ENCODE measurements at regions not wholly inside any gene's neighbourhood (a gene's known extent, or its start where the extent isn't known, plus 50 kb on each side); places are given as distances from the start of the nearest gene placed in this dataset.

DNA sequence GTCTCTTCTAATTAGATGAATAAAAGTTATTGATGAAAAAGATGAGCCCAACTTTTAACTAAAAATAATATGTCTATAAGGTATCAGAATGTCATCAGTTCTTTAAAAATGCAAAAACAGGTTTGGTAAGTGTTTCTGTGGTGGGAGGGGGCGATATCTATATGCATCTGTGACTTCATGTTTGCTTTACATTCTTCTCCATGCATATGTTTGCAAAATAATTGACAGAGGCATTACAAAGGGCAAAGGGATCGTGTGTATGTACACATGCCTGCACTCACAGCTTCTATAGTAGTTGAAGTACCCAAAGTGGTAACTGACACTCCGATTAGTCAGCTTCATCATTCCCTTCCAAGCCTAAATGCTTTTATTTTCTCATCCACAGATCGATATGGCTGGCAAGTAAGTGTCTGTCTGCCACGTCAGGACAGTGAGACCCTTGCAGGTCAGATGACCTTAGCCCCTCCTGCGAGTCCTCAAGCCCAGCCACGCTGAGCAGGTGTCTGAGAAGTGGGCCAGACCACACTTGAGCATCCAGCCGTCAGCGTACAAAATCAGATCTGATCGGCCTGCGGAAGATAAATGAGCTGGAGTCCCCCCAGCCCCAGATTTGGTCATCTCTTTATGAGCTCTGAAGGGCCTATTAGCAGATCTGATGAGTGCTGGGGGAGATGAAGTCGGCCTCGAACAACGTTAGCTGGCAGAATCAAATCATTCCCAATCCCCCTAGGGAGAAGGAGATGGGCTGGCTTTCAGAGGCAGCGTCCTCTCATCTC lies 369.1 kb downstream of the MAFB start:
- DNase-seq (ENCODE audit: low spot score): no peak

DNA sequence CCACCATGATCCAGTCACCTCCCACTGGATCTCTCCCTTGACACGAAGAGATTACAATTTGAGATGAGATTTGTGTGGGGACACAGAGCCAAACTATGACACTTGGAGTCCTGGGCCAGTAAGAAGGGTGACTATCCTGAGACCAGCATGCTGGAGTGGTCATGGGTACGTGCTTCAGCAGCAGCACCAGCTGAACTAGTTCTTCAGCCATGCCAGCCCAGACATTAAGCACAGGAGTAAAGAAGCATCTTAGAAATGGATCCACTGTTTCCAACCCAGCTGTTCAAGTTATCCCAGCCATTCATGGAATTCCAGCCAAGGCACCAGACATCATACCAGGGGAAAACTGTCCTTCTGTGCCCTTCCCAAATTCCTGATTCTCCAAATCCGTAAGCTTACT lies 370.0 kb downstream of the MAFB start:
- no peak for DNase-seq (ENCODE audit: low spot score)

DNA sequence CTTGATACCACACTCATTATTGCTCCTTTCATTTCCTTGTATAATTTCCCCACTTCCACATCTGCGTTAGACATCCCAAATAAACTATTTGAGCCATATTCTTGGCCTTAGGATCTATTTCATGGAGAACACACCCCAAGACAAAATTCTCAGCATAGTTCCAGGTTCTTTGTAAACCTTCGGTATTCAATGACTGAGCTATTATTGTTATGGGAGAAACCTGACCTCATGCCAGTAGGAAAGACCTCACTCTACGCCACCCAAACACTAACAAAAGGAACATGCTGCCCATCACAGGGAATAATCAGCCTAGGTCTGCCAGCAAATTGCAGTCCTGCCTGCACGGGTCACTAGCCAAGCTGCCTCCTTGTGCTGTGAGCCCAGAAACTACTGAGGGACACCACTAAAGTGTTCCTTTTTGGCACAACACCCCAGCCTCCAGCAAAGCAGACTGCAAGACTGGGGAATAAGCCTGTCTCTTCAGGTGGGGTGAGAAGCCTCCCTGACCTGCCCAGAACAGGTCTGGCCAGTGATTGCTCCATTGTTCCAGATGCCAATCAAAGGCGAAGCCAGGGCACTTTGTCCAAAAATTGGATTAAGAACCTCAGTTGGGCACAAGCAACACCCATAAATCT lies 371.8 kb downstream of the MAFB start:
- no peak for DNase-seq (ENCODE audit: low spot score)

DNA sequence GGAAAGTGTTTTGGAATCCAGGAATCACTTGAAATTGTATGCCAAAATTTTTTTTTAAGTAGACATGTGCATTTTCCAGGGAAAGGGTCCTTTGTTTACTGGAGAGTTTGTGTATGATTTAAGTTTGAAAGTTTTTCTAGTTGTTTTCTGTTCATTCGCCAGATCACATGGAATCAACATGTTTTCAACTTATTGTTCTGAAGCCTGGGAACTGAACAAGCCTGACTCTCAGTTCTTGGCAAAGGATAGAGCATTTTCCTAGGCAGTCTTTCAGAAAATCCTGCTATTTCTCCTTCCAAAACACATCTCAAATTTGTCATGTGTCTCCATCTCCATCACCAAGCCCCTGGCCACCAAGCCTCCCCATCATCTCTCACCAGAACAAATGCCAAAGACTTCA lies 374.8 kb downstream of the MAFB start:
- no peak for DNase-seq (ENCODE audit: low spot score)

DNA sequence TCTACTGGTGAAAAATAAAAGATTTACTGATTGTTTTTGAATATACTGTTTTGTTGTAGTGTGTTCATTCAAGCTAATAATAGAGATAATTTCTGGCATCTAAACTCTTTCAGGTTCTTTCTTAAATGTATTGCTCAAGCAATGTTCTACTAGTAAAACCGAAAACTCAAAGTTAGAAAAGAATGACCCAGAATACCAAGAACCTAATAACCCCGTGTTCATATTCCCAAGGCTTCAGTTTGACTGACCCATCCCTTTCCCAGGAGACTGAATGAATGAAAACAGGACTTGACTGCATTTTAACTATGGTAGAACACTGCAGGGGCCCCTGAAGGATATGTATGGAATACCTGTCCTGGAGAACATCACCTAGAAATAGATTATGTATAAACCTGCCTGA lies 375.3 kb downstream of the MAFB start:
- DNase-seq (ENCODE audit: low spot score): no peak

DNA sequence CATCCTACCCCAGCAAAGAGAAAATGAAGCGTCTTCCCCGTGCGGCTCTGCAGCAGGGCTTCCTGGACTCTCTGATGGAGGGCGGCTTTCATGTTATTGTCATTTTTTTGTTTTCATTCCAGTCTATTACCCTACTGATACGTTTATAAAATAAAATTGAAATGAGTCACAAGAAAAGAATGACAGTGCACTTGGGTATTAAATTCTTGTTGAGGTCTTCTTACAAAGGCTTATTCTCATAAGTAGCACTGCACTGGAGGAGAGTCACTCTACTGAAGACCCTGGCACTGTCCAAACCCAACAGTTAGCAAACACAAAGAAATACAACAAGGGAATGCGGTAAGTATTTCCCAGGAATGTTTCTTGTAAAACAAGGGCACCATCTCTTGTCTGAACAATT lies 379.3 kb downstream of the MAFB start:
- DNase-seq (ENCODE audit: low spot score): no peak

DNA sequence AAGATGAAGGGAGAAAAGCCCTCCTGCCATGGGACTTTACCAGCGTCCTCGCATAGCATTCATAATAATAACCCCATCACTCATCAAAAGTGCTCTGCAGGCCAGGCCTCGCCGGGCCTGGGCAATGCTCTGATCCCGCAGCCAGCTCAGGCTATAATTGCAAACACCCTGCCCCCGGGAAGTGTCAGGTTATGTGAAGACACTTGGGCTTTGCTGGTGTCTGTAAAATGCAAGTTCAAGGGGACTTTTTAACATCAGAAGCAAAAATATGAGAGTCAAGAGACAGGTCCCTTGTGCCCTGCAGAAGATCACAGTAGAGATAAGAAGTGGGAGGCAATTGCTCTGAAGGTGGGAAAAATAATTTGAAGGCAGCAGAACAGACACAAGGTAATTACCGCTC lies 381.0 kb downstream of the MAFB start:
- no peak for DNase-seq (ENCODE audit: low spot score)

DNA sequence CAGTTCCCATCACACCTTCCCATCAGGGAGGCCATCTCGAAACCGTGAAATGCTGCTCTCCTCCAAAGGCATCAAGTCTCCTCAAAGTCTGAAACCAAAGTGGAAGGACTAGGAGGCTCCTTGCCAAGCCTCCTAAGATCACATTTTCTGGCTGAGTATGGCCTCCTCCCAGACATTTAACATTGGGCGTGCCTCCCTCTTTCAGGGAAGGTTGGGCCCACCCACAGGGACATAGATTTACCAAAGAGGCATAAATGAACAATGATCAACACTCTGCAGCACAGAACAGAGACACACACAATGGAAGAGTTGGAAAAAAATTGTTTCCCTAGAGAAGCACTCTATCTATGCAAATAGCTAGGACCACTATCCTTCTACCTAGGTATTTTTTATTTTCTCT lies 381.8 kb downstream of the MAFB start:
- DNase-seq (ENCODE audit: low spot score): no peak

DNA sequence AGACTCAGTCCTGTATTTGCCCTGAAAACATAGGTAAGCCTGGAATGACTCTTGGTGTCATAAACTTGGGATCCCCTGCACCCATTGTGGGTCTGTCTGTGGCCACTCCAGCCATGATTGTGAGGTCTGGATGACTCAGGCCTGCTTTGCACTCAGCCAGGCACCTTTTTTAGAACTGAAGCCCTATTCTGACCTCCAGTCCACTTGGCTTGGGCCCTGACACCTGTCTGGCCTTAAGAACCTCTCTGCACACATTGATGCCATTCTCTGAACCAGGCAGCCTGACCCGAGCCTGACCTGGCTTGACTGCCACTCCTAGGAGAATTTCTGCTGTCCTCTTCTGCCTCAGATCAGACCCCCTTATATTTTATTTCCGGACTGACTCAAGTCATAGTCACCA lies 383.7 kb downstream of the MAFB start:
- DNase-seq (ENCODE audit: low spot score): no peak

DNA sequence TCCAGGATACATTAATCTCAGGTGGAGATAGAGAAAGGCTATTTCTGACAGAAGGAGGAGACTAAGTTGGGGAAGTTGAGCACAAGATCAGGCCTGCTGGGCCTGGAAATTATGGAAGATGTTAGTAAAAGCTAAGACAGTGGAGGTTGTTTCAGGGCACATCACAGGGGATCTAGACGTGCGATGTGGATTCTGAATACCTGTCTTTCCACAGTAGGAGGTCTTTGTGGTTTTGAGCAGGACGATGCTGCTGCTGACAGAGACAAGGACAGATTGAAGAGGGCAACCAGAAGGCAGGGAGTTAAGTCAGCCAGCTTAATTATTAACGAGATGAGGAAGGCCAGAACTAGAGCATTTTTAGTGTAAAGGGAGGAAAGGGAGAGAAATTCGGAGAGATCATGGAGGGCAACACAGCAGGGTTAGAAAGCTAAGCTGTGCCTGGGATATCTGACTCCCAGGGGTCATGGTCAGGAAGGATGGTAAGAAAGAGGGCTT lies 384.9 kb downstream of the MAFB start:
- DNase-seq (ENCODE audit: low spot score): no peak

DNA sequence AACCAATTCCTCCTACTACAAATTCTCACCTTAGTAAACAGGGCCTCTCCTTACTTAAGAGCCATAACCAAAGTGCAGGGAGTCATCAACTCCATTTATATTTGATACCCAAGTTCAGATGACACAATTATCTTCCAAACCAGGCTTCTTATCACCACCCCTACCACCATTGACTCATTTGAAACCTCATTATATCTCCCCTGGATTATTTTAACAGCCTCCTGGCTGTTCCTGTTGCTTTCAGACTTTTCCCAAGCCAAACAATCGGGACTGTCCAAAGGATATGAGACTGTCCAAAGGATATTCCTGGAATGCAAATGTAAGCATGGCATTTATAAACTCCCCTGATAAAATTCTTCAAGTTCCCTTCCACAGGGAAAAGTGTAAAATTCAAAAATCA lies 394.3 kb downstream of the MAFB start:
- no peak for DNase-seq (ENCODE audit: low spot score)

DNA sequence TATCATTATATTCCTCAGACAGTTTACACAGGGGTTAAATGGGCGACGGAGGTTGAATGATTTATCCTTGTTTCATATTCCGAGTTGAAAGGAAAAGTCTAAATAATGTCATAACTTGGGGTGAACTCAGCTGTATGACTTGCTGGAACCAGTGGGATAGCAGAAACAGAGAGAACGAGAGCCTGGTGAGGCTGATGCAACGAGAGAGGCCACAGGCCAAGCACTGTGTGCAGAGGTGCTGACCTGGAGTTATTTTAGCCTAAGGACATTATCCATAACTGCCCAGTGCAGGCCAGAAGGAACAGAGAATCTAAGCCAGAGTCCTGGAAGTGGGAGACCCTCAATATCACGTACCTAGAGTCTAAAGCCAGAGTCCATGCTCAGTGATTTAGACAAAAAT lies 394.9 kb downstream of the MAFB start:
- DNase-seq (ENCODE audit: low spot score): no peak

DNA sequence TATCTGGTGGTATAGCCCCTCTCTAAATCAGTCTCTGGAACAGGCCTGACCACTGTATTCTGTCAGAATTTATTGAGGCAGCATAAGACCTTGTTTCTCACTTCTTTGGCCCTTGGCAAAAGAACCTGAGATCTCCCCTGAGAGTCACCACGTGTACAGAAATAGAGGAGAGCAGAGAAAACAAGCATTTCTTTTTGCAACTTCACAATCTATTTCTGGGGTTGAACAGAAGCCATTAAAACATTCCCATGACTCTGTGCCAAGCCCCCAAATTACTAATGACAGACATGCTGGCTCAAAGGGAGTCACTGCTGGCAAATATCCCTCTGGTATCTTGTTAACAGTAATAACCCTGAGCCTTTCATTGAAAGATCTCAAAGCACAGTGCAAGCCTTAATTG lies 395.3 kb downstream of the MAFB start:
- no peak for DNase-seq (ENCODE audit: low spot score)

DNA sequence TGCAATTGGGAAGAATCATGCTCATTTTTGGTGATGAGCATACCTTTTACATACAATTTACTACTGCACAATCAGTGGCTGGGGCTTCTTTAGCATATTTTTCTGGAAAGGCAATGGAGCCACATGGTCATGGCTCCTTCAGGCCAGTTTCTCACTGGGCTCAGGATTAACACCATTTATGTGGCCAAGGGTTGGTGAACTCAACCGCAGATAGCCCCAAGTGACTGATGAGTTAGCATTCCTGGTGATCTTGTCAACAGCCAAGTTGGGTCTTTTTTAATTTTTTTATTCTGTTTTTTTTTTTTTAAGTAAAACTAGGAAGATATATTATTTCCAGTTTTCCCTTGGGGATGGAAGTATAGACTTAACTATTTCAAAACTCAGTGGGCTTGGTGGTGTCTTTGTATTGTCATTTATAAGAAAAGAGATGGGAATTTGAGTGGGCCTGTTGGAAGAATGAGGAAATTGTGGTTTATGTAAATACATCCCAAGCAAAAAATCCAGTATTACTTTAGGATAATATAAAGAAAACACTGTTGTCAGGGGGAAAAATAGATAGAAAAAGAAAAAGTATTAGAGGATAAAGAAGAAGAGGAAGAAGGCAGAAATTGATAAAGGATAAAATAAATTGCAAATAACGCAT lies 397.4 kb downstream of the MAFB start:
- DNase-seq (ENCODE audit: low spot score): no peak

DNA sequence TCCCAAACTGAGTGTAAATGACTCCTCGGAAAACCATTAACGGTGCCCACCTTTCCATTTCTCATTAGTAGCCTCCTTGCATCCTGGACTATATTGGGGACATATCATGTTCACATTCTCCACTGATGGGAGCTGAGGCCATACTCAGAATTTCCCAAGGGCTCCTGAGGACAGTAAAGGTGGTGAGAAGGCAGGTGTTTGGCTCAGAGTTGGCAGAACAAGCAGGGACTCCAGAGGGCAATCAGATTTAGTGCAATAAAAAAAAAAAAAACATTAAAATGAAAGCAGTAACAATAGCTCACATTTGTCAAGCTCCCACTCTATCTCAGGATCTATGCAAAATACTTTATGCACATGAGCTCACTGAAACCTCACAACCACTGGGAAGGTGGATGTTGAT lies 401.4 kb downstream of the MAFB start:
- DNase-seq (ENCODE audit: low spot score): no peak

DNA sequence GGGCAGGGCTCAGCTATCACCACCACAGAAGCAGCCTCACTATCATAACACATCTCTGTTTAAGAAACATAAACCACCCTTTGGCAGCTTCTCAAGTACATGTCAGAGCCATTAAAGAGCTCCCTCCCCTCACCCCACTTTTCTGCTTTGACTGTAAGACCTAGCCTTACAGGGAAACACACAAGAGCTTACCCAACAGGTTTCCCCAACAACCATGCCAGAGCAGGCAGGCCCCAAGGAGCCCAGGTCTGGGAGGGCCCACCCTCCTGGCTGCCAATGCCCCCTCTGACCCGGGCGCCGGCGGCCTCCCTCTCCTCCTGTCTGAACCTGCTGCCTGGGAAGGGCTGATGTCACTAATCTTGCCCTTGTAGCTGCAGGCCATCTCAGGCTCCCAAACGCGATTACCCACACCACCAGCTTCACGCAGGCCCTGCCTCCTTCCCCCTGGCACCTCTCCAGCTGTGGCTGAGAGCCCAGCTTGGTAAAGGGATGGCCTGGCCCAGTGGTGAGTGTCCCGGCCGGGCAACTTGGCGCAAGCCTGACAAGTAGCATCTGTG lies 402.0 kb downstream of the MAFB start:
- DNase-seq (ENCODE audit: low spot score): no peak

DNA sequence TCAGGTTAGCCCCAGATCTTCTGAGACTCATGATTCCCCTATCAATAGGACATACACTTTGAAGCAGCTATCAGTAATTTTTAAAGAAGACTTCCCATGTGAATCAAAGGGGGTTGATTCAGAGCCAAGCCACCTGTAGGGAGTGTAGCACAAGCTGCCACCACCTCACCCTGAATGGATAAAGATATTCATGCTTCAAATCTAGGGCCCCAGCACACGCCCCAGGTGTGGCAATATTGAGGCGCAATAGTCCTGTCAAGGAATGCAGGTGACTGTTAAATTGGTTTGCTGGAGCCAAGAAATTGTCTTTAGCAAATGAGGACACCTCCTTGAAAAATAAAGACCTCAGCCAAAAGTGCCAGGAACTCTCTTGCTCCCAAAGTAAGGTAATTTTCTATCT lies 404.4 kb downstream of the MAFB start:
- no peak for DNase-seq (ENCODE audit: low spot score)

DNA sequence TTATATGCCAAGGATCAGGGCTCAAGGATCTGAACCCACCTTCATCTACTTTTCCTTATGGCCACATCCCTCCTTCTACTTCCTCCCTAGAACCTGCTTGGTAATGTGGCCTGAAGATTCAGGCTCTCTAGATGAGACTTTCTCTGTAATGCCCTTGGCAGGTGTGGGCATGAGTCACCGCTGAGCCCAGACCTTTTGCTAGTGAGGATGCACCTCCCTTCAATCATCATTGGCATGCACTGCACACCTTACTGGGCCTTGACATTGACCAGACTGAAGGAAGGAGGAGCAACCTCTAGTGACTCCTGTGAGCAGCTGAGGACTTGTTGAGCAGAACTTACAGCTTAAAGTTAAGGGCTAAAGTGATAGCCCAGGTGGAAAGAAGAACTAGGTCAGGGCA lies 405.3 kb downstream of the MAFB start:
- no peak for DNase-seq (ENCODE audit: low spot score)

DNA sequence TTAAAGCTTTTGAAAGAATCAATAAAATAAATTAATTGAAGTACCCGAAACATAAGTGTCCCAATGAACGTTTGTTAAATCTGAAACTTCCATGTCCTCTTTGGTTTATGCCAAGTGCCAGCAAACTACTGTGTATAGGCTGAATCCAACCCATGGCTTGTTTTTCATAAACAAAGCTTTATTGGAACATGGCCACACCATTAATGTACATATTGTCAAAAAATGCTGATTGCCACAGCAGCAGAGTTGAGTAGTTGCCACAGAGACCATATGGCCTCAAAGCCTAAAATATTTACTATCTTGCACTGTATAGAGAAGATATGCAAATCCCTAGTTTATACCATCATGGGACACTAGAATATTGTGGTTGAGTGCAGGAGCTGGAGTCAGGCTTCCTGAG lies 406.1 kb downstream of the MAFB start:
- DNase-seq (ENCODE audit: low spot score): no peak

DNA sequence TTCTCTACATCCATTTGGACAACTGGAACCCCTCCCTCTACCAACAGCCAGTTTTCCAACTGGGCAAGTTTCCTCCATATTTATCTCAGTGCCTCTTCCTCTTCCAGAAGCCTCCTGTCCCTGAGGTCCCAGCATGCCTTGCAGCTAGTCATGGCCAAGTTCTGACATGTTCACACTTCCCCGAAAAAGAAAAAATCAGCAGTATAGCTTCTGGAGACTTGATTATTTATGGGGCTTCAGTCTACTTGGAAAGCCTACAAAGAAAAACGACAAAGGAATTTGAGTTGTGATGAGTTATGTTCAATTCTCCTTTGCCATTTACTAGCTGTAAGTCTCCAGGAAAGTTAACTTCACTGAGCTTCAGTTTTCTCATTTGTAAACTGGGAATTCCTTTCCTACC lies 406.5 kb downstream of the MAFB start:
- no peak for DNase-seq (ENCODE audit: low spot score)

DNA sequence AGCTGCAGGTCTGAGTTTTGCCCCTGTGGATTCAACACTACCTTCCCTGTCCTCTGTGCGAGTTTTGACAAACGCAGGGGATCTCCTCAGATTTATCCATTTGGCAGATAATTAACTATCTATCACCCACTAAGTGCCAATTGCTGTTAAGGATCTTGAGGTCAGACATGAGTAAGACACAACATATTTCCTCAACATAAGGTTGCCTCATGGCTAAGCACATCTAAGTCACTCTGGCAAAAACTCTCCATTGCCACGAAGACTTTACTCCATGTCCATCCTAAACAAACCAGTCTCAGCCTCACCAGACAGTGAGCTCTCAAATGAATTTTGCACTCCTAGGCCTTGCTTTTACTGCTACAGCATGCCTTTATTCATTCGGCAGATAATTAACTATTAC lies 408.4 kb downstream of the MAFB start:
- DNase-seq (ENCODE audit: low spot score): no peak

DNA sequence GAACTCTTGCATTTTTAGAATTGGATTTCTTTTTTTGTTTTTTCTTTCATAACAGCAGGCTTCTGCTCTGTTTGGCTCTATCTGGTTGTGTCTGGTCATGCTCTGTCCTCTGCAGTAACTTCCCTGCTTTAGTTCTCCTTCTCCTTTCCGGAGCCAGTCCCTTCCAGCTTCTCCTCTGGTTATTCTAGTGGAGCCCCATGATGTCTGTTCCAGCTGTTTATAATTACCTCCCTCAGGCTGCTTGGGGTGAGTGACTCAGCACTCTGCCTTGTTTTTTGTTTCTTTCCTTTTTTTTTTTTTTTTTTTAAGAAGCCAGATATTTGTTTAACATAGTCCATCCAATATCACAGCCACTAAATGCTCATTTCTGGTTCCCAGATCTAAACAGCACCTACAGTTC lies 409.6 kb downstream of the MAFB start:
- DNase-seq (ENCODE audit: low spot score): no peak

DNA sequence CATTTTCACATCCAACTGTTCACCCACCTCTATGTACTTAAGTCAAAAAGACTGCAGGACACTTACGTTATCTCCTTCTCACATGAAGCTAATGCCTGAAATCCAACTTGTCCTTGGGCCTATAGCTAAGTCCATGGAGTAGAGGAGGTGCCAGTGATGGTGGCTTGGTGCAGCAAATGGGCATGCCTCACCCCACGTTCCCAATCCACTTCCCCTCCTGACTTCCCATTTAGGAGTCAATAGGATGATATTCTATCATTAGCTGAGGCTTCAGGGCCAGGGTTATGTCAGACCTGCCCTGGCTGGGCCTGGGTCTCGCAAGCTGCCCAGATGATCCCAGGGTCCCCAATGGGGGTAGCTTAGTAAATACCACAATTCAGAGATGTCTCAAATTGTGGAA lies 410.4 kb downstream of the MAFB start:
- no peak for DNase-seq (ENCODE audit: low spot score)

Data from LoVo (cell line).